SK-N-SH (cell line): ENCODE measurements at regions not wholly inside any gene's neighbourhood (a gene's known extent, or its start where the extent isn't known, plus 50 kb on each side); places are given as distances from the start of the nearest gene placed in this dataset.

ENCODE experiments used
- CTCF ChIA-PET: fragments of 300-600, 350-600 bp; formaldehyde crosslinking; extraction: SDS; loops from one replicate; lab custom pipeline; 2021; lab: Yijun Ruan, JAX
- POLR2A ChIA-PET: fragments of 350-600 bp; sonication (Branson Sonifier 250); formaldehyde crosslinking; extraction: SDS; loops from one replicate; lab custom pipeline; 2020; ENCODE audit warnings: antibody characterized with exemption, inconsistent platforms; lab: Yijun Ruan, JAX
- DNase-seq: peaks from one replicate; pipeline ENCODE4 v3.0.0; 2012
- H2AFZ ChIP-seq: fragments of 200-600 bp; sonication (generic); 2 replicates; pipeline ENCODE4 v1.8.1; 2016; ENCODE audit warnings: antibody characterized with exemption, mild to moderate bottlenecking, low read depth
- H3F3A ChIP-seq: fragments of 200-600 bp; sonication (generic); replicated peaks from 2 replicates; pipeline ENCODE3; 2016; ENCODE audit warnings: antibody characterized with exemption, mild to moderate bottlenecking; ENCODE audit not compliant: insufficient read depth
- H3K27ac ChIP-seq, 2 experiments: fragments of 200-500 bp in 1 of 2; fragments of 200-600 bp in 1 of 2; sonication (Bioruptor generic) in 1 of 2; sonication (generic), shearing (Covaris generic) in 1 of 2; 2 replicates each; pipeline versions ENCODE4 v1.5.1 to v1.6.1; 2014 to 2016; ENCODE audit warnings: low read depth in 2 of 2, inconsistent platforms in 1 of 2, low read length in 1 of 2, mild to moderate bottlenecking in 1 of 2, mixed read lengths in 1 of 2
- H3K27me3 ChIP-seq: fragments of 200-600 bp; sonication (generic), shearing (Covaris generic); 2 replicates; pipeline ENCODE4 v1.6.1; 2016; ENCODE audit warnings: mixed run types; ENCODE audit not compliant: insufficient read depth
- H3K36me3 ChIP-seq, 2 experiments: fragments of 200-500 bp in 1 of 2; fragments of 200-600 bp in 1 of 2; sonication (Bioruptor generic) in 1 of 2; sonication (generic) in 1 of 2; replicated peaks in 1 of 2; 2 replicates each; pipeline versions ENCODE3 to v1.5.1; 2014 to 2016; ENCODE audit warnings: low read length in 1 of 2, mild to moderate bottlenecking in 1 of 2; ENCODE audit not compliant: insufficient read depth in 2 of 2, control insufficient read depth in 1 of 2
- H3K4me1 ChIP-seq, 2 experiments: fragments of 200-500 bp in 1 of 2; fragments of 200-600 bp in 1 of 2; sonication (Bioruptor generic) in 1 of 2; sonication (generic), shearing (Covaris generic) in 1 of 2; 2 replicates each; pipeline versions ENCODE4 v1.5.1 to v1.6.1; 2014 to 2016; ENCODE audit warnings: low read depth in 1 of 2, low read length in 1 of 2, mixed run types in 1 of 2; ENCODE audit not compliant: insufficient read depth in 2 of 2, control insufficient read depth in 1 of 2
- H3K4me2 ChIP-seq: fragments of 200-600 bp; sonication (generic), shearing (Covaris generic); 2 replicates; pipeline ENCODE4 v1.6.1; 2017; ENCODE audit warnings: mixed run types
- H3K4me3 ChIP-seq, 2 experiments: fragments of 200-500 bp in 1 of 2; fragments of 200-600 bp in 1 of 2; sonication (Bioruptor generic) in 1 of 2; sonication (generic), shearing (Covaris generic) in 1 of 2; 2 replicates each; pipeline versions ENCODE4 v1.5.1 to v1.8.1; 2014 to 2016; ENCODE audit warnings: low read depth in 2 of 2, inconsistent platforms in 1 of 2, low read length in 1 of 2, mild to moderate bottlenecking in 1 of 2, mixed read lengths in 1 of 2, moderate library complexity in 1 of 2
- H3K79me2 ChIP-seq: fragments of 200-600 bp; sonication (generic); 2 replicates; pipeline ENCODE4 v1.8.1; 2017; ENCODE audit warnings: mild to moderate bottlenecking; ENCODE audit not compliant: insufficient read depth
- H3K9ac ChIP-seq: fragments of 200-600 bp; sonication (generic); 2 replicates; pipeline ENCODE4 v1.6.1; 2017; ENCODE audit warnings: mixed run types
- H3K9me2 ChIP-seq: fragments of 200-600 bp; sonication (generic); 2 replicates; pipeline ENCODE4 v1.6.1; 2017; ENCODE audit warnings: mixed run types
- H3K9me3 ChIP-seq: fragments of 200-600 bp; sonication (generic); 2 replicates; pipeline ENCODE4 v1.6.1; 2017; ENCODE audit warnings: mixed run types, mild to moderate bottlenecking, moderate library complexity
- H4K20me1 ChIP-seq: fragments of 200-600 bp; sonication (generic); 2 replicates; pipeline ENCODE4 v1.6.1; 2017; ENCODE audit warnings: mild to moderate bottlenecking, mixed run types; ENCODE audit not compliant: insufficient read depth
- CHD2 ChIP-seq: fragments of 150-350 bp; IDR thresholded peaks from 2 replicates; pipeline ENCODE4 v1.6.1; 2018; ENCODE audit warnings: low read length; ENCODE audit not compliant: partially characterized antibody
- ELF1 ChIP-seq: IDR thresholded peaks from 2 replicates; pipeline ENCODE4 v1.4.0; 2012
- EZH2phosphoT487 ChIP-seq: fragments of 200-600 bp; sonication (generic); IDR thresholded peaks from 2 replicates; pipeline ENCODE4 v1.6.1; 2017; ENCODE audit warnings: low read depth, mixed run types, mild to moderate bottlenecking, antibody characterized with exemption, moderate library complexity, borderline replicate concordance
- FOXJ3 ChIP-seq: sonication (generic); formaldehyde crosslinking; IDR thresholded peaks from 2 replicates; pipeline ENCODE4 v1.5.1; 2020; ENCODE audit warnings: mild to moderate bottlenecking, missing genetic modification reagents
- JUND ChIP-seq: IDR thresholded peaks from 2 replicates; pipeline ENCODE4 v1.4.0; 2012
- MXI1 ChIP-seq: IDR thresholded peaks from 2 replicates; pipeline ENCODE4 v1.6.1; 2012; ENCODE audit warnings: mild to moderate bottlenecking, low read depth, low read length, improper control_type of control experiment
- NFIC ChIP-seq: IDR thresholded peaks from 2 replicates; pipeline ENCODE4 v1.4.0; 2012; ENCODE audit warnings: borderline replicate concordance
- RXRA ChIP-seq: IDR thresholded peaks from 2 replicates; pipeline ENCODE4 v1.4.0; 2012; ENCODE audit warnings: low read depth, mild to moderate bottlenecking, borderline replicate concordance
- SMC3 ChIP-seq: IDR thresholded peaks from 2 replicates; pipeline ENCODE4 v1.6.1; 2012; ENCODE audit warnings: low read depth, low read length, improper control_type of control experiment
- TCF12 ChIP-seq: IDR thresholded peaks from 2 replicates; pipeline ENCODE4 v1.4.0; 2012
- TEAD4 ChIP-seq: IDR thresholded peaks from 2 replicates; pipeline ENCODE4 v1.4.0; 2012; ENCODE audit warnings: mild to moderate bottlenecking, borderline replicate concordance; ENCODE audit not compliant: insufficient read depth
- YY1 ChIP-seq: IDR thresholded peaks from 2 replicates; pipeline ENCODE4 v1.4.0; 2012; ENCODE audit warnings: low read depth, mild to moderate bottlenecking
- WGBS: methylation state at CpG from one replicate; pipeline ENCODE4 v1.1.6; 2017; ENCODE audit warnings: low lambda C conversion rate; 5-methylcytosine and 5-hydroxymethylcytosine counted together
- TF ChIP-seq, protein P1 (sequence below): fragments of 150-350 bp; IDR thresholded peaks from 2 replicates; pipeline ENCODE4 v1.6.1; 2016; ENCODE audit warnings: mild to moderate bottlenecking, low read depth, low read length
- TF ChIP-seq, protein P2 (sequence below): IDR thresholded peaks from 2 replicates; pipeline ENCODE4; 2012

- TF ChIP-seq FOXJ3 (CRISPR knock-in tag): no peak
- TF ChIP-seq EZH2phosphoT487: no peak
- no peak for TF ChIP-seq YY1
- TF ChIP-seq TCF12: no peak
- TF ChIP-seq, protein P1, sequence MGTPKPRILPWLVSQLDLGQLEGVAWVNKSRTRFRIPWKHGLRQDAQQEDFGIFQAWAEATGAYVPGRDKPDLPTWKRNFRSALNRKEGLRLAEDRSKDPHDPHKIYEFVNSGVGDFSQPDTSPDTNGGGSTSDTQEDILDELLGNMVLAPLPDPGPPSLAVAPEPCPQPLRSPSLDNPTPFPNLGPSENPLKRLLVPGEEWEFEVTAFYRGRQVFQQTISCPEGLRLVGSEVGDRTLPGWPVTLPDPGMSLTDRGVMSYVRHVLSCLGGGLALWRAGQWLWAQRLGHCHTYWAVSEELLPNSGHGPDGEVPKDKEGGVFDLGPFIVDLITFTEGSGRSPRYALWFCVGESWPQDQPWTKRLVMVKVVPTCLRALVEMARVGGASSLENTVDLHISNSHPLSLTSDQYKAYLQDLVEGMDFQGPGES: no peak
- TF ChIP-seq, all 33 proteins: peak for 0
These were observed 80.1 kb upstream of the CST7 start (continued) for GRCh38 chr20:24868959-24869358.

DNA sequence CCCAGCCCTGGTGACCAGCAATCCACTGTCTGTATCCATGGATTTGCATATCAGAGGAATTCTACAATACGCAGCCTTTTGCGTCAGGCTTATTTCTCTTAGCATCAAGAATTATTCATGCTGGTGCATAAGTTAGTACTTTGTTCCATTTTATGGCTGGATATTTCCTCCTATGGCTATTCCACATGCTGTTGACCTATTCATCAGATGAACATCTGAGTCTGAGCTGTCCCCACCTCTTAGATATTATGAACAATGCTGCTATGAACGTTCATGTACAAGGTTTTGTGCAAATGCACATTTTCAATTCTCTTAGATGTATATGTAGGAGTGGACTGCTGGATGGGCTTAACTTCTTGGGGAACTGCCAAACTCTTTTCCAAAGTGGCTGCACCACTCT is 79.0 kb upstream of the CST7 start:
- Histone ChIP-seq H3K4me3 (no peak overlapping the region), H3K27ac (no peak overlapping the region), H3K9me3 (no peaks in the 10 kb centered on the region), H3K36me3 (no peaks in the 10 kb centered on the region), H3K4me1 (peaks cover 0 to 23% of the 10 kb centered on the region in 2 experiments; a peak in 1 of 4 replicates), H3F3A (no peaks in the 10 kb centered on the region), H3K9ac (no peak overlapping the region), H2AFZ (no peak overlapping the region), H3K9me2 (no peaks in the 10 kb centered on the region), H3K79me2 (no peaks in the 10 kb centered on the region), H4K20me1 (no peaks in the 10 kb centered on the region), H3K4me2 (no peak overlapping the region), H3K27me3 (no peaks in the 10 kb centered on the region)
- TF ChIP-seq MXI1: no peak
- TF ChIP-seq TCF12: no peak
- no peak for TF ChIP-seq CHD2
- TF ChIP-seq ELF1: no peak
- no peak for TF ChIP-seq JUND
- TF ChIP-seq SMC3: no peak
- no peak for TF ChIP-seq FOXJ3 (CRISPR knock-in tag)
- no peak for TF ChIP-seq NFIC
- TF ChIP-seq, protein P1: no peak
- TF ChIP-seq, protein P2, sequence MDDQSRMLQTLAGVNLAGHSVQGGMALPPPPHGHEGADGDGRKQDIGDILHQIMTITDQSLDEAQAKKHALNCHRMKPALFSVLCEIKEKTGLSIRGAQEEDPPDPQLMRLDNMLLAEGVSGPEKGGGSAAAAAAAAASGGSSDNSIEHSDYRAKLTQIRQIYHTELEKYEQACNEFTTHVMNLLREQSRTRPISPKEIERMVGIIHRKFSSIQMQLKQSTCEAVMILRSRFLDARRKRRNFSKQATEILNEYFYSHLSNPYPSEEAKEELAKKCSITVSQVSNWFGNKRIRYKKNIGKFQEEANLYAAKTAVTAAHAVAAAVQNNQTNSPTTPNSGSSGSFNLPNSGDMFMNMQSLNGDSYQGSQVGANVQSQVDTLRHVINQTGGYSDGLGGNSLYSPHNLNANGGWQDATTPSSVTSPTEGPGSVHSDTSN: no peak
- TF ChIP-seq EZH2phosphoT487: no peak
- no peak for TF ChIP-seq TEAD4
- no peak for TF ChIP-seq RXRA
- no peak for DNase-seq
- WGBS: 55% methylated on average over 3 of the region's 3 CpGs
- ChIA-PET CTCF (no interaction called here), POLR2A (no interaction called here)
